ENCODE measurements at regions not wholly inside any gene's neighbourhood (a gene's known extent, or its start where the extent isn't known, plus 50 kb on each side); places are given as distances from the start of the nearest gene placed in this dataset.

DNA sequence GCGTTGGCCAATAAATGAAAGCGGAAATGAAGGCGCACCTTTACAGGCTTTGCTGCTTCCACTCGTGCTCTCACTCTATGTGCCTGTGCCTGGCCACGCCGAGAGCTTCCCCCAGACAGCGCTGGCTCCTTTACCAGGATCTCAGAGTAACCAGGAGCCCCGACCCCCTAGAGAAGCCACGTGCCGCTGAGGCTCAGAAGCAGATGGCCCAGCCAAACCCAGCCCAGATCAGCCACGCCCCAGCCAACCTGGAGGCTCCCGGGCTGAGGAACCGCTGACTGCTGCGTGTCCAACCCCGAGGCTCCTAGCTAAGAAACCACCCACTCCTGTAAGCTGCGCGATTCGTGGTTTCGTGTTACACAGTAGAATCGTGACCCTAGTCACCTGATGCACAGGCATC lies 199.3 kb downstream of the NCK2 start:
- H3K27ac ChIP-seq (ENCODE audit: low read length, poor library complexity, severe bottlenecking), result no peak overlapping the region
- H3K9me3 ChIP-seq (ENCODE audit: control insufficient read depth, low read length), result no peaks in the 10 kb centered on the region
- H3K18ac ChIP-seq (ENCODE audit: low read depth in 1 of 2, low read length in 2 of 2), result no peak overlapping the region
- H2AFZ ChIP-seq (ENCODE audit: low read depth, low read length), result no peak overlapping the region
- no peak overlapping the region for H3K4me2 ChIP-seq (ENCODE audit: low read length, poor library complexity, severe bottlenecking)
- no peak overlapping the region for H2BK15ac ChIP-seq (ENCODE audit: low read depth, poor library complexity, severe bottlenecking)
- no peak overlapping the region for H3K9ac ChIP-seq (ENCODE audit: low read length)
- no peak overlapping the region for H3K4me3 ChIP-seq (ENCODE audit: insufficient read depth in 1 of 2, low read depth in 1 of 2, low read length in 2 of 2)
- 92% methylated on average over 20 of the region's 20 CpGs for WGBS
- H3K4me1 ChIP-seq (ENCODE audit: control insufficient read depth, insufficient read depth, low read depth, low read length), result no peaks in the 10 kb centered on the region
- H3K4ac ChIP-seq (ENCODE audit: low read depth in 1 of 2, low read length in 2 of 2), result no peak overlapping the region
- no peak for DNase-seq
- no peak overlapping the region for H2BK12ac ChIP-seq (ENCODE audit: low read length in 2 of 2)
- no peak overlapping the region for H4K91ac ChIP-seq (ENCODE audit: low read length)
- no peak overlapping the region for H2BK120ac ChIP-seq (ENCODE audit: low read depth, low read length)
- H3K36me3 ChIP-seq (ENCODE audit: control insufficient read depth in 1 of 2, insufficient read depth in 2 of 2, low read depth in 1 of 2, low read length in 2 of 2), result no peaks in the 10 kb centered on the region
- no peaks in the 10 kb centered on the region for H3K79me1 ChIP-seq (replicated peaks; ENCODE audit: low read length, poor library complexity, severe bottlenecking)
- no peak overlapping the region for H2AK5ac ChIP-seq (ENCODE audit: low read length, severe bottlenecking)
- no peak overlapping the region for H3K23ac ChIP-seq (ENCODE audit: low read length in 2 of 2)
- no peak overlapping the region for H4K8ac ChIP-seq (ENCODE audit: low read length)
- H3K27me3 ChIP-seq (ENCODE audit: control insufficient read depth in 1 of 2, insufficient read depth in 1 of 2, low read length in 2 of 2), result peaks cover 0 to 6% of the 10 kb centered on the region in 2 experiments
- no peak overlapping the region for H2BK5ac ChIP-seq (ENCODE audit: low read depth, low read length, poor library complexity, severe bottlenecking)
- H3K14ac ChIP-seq (ENCODE audit: low read length in 2 of 2), result no peak overlapping the region
